GM12878 (cell line): ENCODE measurements at regions not wholly inside any gene's neighbourhood (a gene's known extent, or its start where the extent isn't known, plus 50 kb on each side); places are given as distances from the start of the nearest gene placed in this dataset.

ENCODE experiments used
- ATAC-seq: fragments of 200-7000 bp; cut with Tn5 transposase; 3 replicates; pipeline ENCODE4 v1.9.1; 2020; ENCODE audit warnings: mild to moderate bottlenecking, moderate library complexity
- BruUV-seq: library from RNA; stranded (reverse); fragments of 400-500 nt; replicated peaks from 2 replicates; lab custom pipeline; 2021; lab: Mats Ljungman, UMichigan
- CTCF ChIA-PET: fragments of 300-600 bp; sonication (Branson Sonifier 250); formaldehyde crosslinking; extraction: SDS; loops from one replicate; lab custom pipeline; 2021; ENCODE audit warnings: inconsistent platforms; lab: Yijun Ruan, JAX
- POLR2A ChIA-PET: fragments of 350-600 bp; formaldehyde crosslinking; extraction: SDS; loops from one replicate; lab custom pipeline; 2021; ENCODE audit warnings: inconsistent platforms; lab: Charles Lee
- RAD21 ChIA-PET: fragments of 300-600 bp; sonication (Branson Sonifier 250); formaldehyde crosslinking; loops from one replicate; lab custom pipeline; 2023; ENCODE audit warnings: antibody characterized with exemption; ENCODE audit not compliant: unreplicated experiment; lab: Charles Lee
- SMC1A ChIA-PET: fragments of 300-600 bp; sonication (Branson Sonifier 250); formaldehyde crosslinking; loops from one replicate; lab custom pipeline; 2023; ENCODE audit not compliant: unreplicated experiment, uncharacterized antibody; lab: Charles Lee
- DNase-seq: peaks from one replicate; pipeline ENCODE4 v3.0.0-alpha.2; 2011; ENCODE audit warnings: low read depth, low spot score
- FAIRE-seq: peaks from 3 replicates; lab custom pipeline; 2011; peaks lifted over from hg19 to GRCh38; lab: Jason Lieb, UNC
- H2AFZ ChIP-seq: 2 replicates; pipeline ENCODE4 v1.6.0; 2011; ENCODE audit warnings: low read depth, low read length, control low read depth; ENCODE audit not compliant: control insufficient read depth
- H3K27ac ChIP-seq: 2 replicates; pipeline ENCODE4 v1.5.1; 2011; ENCODE audit warnings: control low read depth; ENCODE audit not compliant: control insufficient read depth, insufficient read depth
- H3K27me3 ChIP-seq, 2 experiments: replicated peaks in 1 of 2; 2 replicates each; pipeline versions ENCODE4 v1.6.0 to v1.6.1; 2011; ENCODE audit warnings: low read length in 1 of 2; ENCODE audit not compliant: control insufficient read depth in 2 of 2, insufficient read depth in 2 of 2
- H3K36me3 ChIP-seq, 2 experiments: 2 replicates each; pipeline ENCODE4 v1.5.1; 2011; ENCODE audit warnings: low read length in 1 of 2; ENCODE audit not compliant: control insufficient read depth in 2 of 2, insufficient read depth in 2 of 2
- H3K4me1 ChIP-seq: 2 replicates; pipeline ENCODE4 v1.6.1; 2011; ENCODE audit warnings: mild to moderate bottlenecking, low read length, moderate library complexity, mixed read lengths; ENCODE audit not compliant: control insufficient read depth, insufficient read depth
- H3K4me2 ChIP-seq: 2 replicates; pipeline ENCODE4 v1.6.0; 2011; ENCODE audit warnings: control low read depth; ENCODE audit not compliant: control insufficient read depth, insufficient read depth
- H3K4me3 ChIP-seq: fragments of 200-600 bp; sonication (generic); 2 replicates; pipeline ENCODE4 v1.5.1; 2016
- H3K79me2 ChIP-seq: 2 replicates; pipeline ENCODE4 v1.6.0; 2011; ENCODE audit warnings: low read length; ENCODE audit not compliant: control insufficient read depth, insufficient read depth
- H3K9ac ChIP-seq: 2 replicates; pipeline ENCODE4 v1.8.0; 2011; ENCODE audit warnings: low read length, control low read depth, mixed read lengths; ENCODE audit not compliant: control insufficient read depth, insufficient read depth
- H3K9me3 ChIP-seq: replicated peaks from 3 replicates; pipeline ENCODE4 v1.5.1; 2011; ENCODE audit warnings: mild to moderate bottlenecking, low read length; ENCODE audit not compliant: control insufficient read depth, insufficient read depth
- H4K20me1 ChIP-seq: 2 replicates; pipeline ENCODE4 v1.6.0; 2011; ENCODE audit not compliant: control insufficient read depth, insufficient read depth
- EGR1 ChIP-seq, 2 experiments: IDR thresholded peaks; 1 replicate in 1 of 2; 2 replicates in 1 of 2; pipeline ENCODE4 v1.6.1; 2011 to 2012; ENCODE audit warnings: low read depth in 2 of 2, low read length in 2 of 2, borderline replicate concordance in 1 of 2, mild to moderate bottlenecking in 1 of 2, moderate library complexity in 1 of 2
- ETV6 ChIP-seq, 2 experiments: fragments of 450-650 bp in 1 of 2; IDR thresholded peaks in 1 of 2; conservative IDR thresholded peaks in 1 of 2; 2 replicates each; pipeline ENCODE4 v1.6.1; 2014; ENCODE audit warnings: antibody characterized with exemption in 1 of 2, borderline replicate concordance in 1 of 2, low read depth in 1 of 2, mild to moderate bottlenecking in 1 of 2, moderate library complexity in 1 of 2
- IKZF2 ChIP-seq, 2 experiments: fragments of 450-650 bp; IDR thresholded peaks; 2 replicates each; pipeline ENCODE4 v1.6.1; 2017; ENCODE audit warnings: mild to moderate bottlenecking in 2 of 2, moderate library complexity in 2 of 2
- KLF5 ChIP-seq: fragments of 450-650 bp; IDR thresholded peaks from 2 replicates; pipeline ENCODE4 v1.6.1; 2014; ENCODE audit warnings: mild to moderate bottlenecking; ENCODE audit not compliant: partially characterized antibody
- MYB ChIP-seq: fragments of 150-350 bp; IDR thresholded peaks from 2 replicates; pipeline ENCODE4 v1.6.1; 2014; ENCODE audit warnings: mild to moderate bottlenecking, low read depth, low read length, borderline replicate concordance
- NFIC ChIP-seq: IDR thresholded peaks from 2 replicates; pipeline ENCODE4 v1.6.1; 2012; ENCODE audit warnings: low read depth, mild to moderate bottlenecking, inconsistent platforms, low read length, moderate library complexity
- SIX5 ChIP-seq: IDR thresholded peaks from 2 replicates; pipeline ENCODE4 v1.6.1; 2011; ENCODE audit warnings: mild to moderate bottlenecking, low read depth, low read length, moderate library complexity; ENCODE audit not compliant: severe bottlenecking
- SMAD5 ChIP-seq: IDR thresholded peaks from 2 replicates; pipeline ENCODE4 v1.6.1; 2016; ENCODE audit warnings: antibody characterized with exemption, low read depth
- SUPT20H ChIP-seq: IDR thresholded peaks from 2 replicates; pipeline ENCODE4 v1.6.1; 2011; ENCODE audit warnings: low read depth, mild to moderate bottlenecking, low read length, moderate library complexity, borderline replicate concordance; ENCODE audit not compliant: control insufficient read depth
- TAF1 ChIP-seq: IDR thresholded peaks from 2 replicates; pipeline ENCODE4 v1.6.1; 2011; ENCODE audit warnings: mild to moderate bottlenecking, low read depth, low read length, borderline replicate concordance
- TCF12 ChIP-seq: IDR thresholded peaks from 2 replicates; pipeline ENCODE4 v1.6.1; 2011; ENCODE audit warnings: low read depth, mild to moderate bottlenecking, low read length
- WGBS: methylation state at CpG from one replicate; pipeline ENCODE4 v1.1.6; 2016; ENCODE audit warnings: low lambda C conversion rate; ENCODE audit not compliant: insufficient replicate concordance, insufficient coverage; ENCODE audit errors: missing lambda C conversion rate; 5-methylcytosine and 5-hydroxymethylcytosine counted together
- in situ Hi-C: fragments of 300-500 bp; cut with MboI; formaldehyde crosslinking; loops from 9 replicates; pipeline ENCODE4 v1.14.3; 2018; ENCODE audit warnings: mixed read lengths
- intact Hi-C: fragments of 100-400 bp; cut with micrococcal nuclease; formaldehyde crosslinking; loops from one replicate; pipeline ENCODE4 v1.14.2; 2022; ENCODE audit not compliant: unreplicated experiment
- TF ChIP-seq, protein P1 (sequence below): IDR thresholded peaks from 2 replicates; pipeline ENCODE4 v1.6.1; 2011; ENCODE audit warnings: low read depth, mild to moderate bottlenecking, low read length, moderate library complexity, borderline replicate concordance; ENCODE audit errors: extremely low read depth
- TF ChIP-seq, protein P2 (sequence below): fragments of 450-650 bp; IDR thresholded peaks from 2 replicates; pipeline ENCODE4 v1.6.1; 2017; ENCODE audit warnings: mild to moderate bottlenecking
- TF ChIP-seq, protein P3 (sequence below): IDR thresholded peaks from 2 replicates; pipeline ENCODE4 v1.6.1; 2012; ENCODE audit warnings: low read depth, low read length, improper control_type of control experiment

DNA sequence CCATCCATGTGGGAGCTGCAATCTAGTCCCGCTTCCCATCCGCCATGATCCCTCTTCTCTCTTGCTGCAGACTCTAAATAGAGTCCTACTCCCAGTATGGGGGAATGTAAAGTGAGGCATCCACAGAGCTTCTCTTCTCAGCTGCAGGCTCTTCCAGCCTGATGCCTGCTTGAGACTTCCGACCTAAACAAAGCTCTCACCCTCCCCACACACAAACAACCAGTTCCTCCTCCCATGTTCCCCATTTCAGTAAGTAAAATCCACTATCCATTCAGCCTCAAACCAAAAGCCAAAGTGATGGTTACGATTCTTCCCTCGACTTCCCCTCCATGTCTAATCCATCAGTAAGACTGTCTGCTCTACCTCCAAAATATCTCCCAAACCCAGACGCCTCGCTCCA lies 108.2 kb upstream of the NFE2L3 start:
- Histone ChIP-seq H3K9me3 (no peaks in the 10 kb centered on the region), H2AFZ (no peak overlapping the region), H3K27me3 (peaks cover 4 to 6% of the 10 kb centered on the region in 2 experiments; a peak in 3 of 4 replicates), H3K36me3 (no peaks in the 10 kb centered on the region)
- in situ Hi-C loops (no loop called here), intact Hi-C loops (no loop called here)
- RAD21 ChIA-PET = no interaction called here
- TF ChIP-seq MYB = no peak
- no peak for TF ChIP-seq NFIC
- no peak for TF ChIP-seq EGR1 (IDR thresholded peaks at IDR 0.05; ENCODE audit: borderline replicate concordance in 1 of 2, low read depth in 2 of 2, low read length in 2 of 2)
- TF ChIP-seq, protein P1, sequence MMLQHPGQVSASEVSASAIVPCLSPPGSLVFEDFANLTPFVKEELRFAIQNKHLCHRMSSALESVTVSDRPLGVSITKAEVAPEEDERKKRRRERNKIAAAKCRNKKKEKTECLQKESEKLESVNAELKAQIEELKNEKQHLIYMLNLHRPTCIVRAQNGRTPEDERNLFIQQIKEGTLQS = no peak
- no peak for TF ChIP-seq KLF5
- TF ChIP-seq, protein P2, sequence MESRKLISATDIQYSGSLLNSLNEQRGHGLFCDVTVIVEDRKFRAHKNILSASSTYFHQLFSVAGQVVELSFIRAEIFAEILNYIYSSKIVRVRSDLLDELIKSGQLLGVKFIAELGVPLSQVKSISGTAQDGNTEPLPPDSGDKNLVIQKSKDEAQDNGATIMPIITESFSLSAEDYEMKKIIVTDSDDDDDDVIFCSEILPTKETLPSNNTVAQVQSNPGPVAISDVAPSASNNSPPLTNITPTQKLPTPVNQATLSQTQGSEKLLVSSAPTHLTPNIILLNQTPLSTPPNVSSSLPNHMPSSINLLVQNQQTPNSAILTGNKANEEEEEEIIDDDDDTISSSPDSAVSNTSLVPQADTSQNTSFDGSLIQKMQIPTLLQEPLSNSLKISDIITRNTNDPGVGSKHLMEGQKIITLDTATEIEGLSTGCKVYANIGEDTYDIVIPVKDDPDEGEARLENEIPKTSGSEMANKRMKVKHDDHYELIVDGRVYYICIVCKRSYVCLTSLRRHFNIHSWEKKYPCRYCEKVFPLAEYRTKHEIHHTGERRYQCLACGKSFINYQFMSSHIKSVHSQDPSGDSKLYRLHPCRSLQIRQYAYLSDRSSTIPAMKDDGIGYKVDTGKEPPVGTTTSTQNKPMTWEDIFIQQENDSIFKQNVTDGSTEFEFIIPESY = no peak
- no peak for TF ChIP-seq TAF1
- TF ChIP-seq IKZF2 (IDR thresholded peaks at IDR 0.05) = no peak
- TF ChIP-seq TCF12 = no peak
- TF ChIP-seq SIX5 = no peak
- TF ChIP-seq SMAD5 = no peak
- TF ChIP-seq, protein P3, sequence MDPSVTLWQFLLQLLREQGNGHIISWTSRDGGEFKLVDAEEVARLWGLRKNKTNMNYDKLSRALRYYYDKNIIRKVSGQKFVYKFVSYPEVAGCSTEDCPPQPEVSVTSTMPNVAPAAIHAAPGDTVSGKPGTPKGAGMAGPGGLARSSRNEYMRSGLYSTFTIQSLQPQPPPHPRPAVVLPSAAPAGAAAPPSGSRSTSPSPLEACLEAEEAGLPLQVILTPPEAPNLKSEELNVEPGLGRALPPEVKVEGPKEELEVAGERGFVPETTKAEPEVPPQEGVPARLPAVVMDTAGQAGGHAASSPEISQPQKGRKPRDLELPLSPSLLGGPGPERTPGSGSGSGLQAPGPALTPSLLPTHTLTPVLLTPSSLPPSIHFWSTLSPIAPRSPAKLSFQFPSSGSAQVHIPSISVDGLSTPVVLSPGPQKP = no peak
- TF ChIP-seq SUPT20H = no peak
- TF ChIP-seq ETV6 (conservative IDR thresholded peaks at IDR 0.05 in 1 of 2, IDR thresholded peaks at IDR 0.05 in 1 of 2; ENCODE audit: borderline replicate concordance in 1 of 2, low read depth in 1 of 2) = no peak
- TF ChIP-seq, all 136 proteins: peak for 0
- Histone ChIP-seq H3K4me1 (no peaks in the 10 kb centered on the region), H3K27ac (no peak overlapping the region), H4K20me1 (no peaks in the 10 kb centered on the region), H3K4me2 (no peak overlapping the region), H3K79me2 (no peaks in the 10 kb centered on the region), H3K4me3 (no peak overlapping the region), H3K9ac (no peak overlapping the region)
- CTCF ChIA-PET = interaction anchor here (1.6 kb wide), 1 partner anchor 150 kb away, joined by 5 read pairs; no protein-coding TSS in a partner anchor
- WGBS = 68% methylated on average over 7 of the region's 7 CpGs
- DNase-seq (no peak), ATAC-seq (no peak), FAIRE-seq (no peak)
- SMC1A ChIA-PET = interaction anchor here (0.6 to 1.6 kb wide), 4 partner anchors 23 to 150 kb away, joined by 3 to 7 read pairs (median 4); no protein-coding TSS in a partner anchor
- POLR2A ChIA-PET = no interaction called here
- no TSS peak for BruUV-seq
